Stimulated activated CD8-positive, alpha-beta memory T cell treated with anti-CD3 and anti-CD28 coated beads, Interleukin-15, amount 100 ng/mL, for 1 hour (primary cell): ENCODE measurements at regions not wholly inside any gene's neighbourhood (a gene's known extent, or its start where the extent isn't known, plus 50 kb on each side); places are given as distances from the start of the nearest gene placed in this dataset.
"Not testable (repeated sequence)": the region's sequence is repeated elsewhere in the genome, so short reads cannot be mapped to it uniquely, and the experiment has no call there.

Experiments
- DNase-seq: peaks from one replicate; pipeline ENCODE4 v3.0.0-alpha.2; 2020; ENCODE audit warnings: low read depth

DNA sequence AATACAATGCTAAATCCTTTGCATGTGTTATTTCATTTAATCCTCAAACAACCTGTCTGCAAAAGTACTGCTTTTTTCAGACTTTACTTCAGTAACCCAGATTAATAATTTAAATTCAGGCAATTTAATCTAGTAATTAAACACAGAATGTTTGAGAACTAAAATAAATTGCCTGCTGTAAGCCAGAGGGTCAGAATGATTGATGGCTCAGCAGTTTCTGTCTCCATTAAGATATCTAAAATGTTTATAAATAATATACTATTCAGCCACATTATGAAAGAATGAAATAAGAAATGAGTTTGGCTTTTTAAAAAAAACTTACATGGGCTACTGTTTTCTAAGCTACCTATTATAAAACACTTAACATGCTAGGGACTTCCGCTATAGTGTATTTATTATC is 846.0 kb downstream of the FAM181B start:
- DNase-seq, result no peak

DNA sequence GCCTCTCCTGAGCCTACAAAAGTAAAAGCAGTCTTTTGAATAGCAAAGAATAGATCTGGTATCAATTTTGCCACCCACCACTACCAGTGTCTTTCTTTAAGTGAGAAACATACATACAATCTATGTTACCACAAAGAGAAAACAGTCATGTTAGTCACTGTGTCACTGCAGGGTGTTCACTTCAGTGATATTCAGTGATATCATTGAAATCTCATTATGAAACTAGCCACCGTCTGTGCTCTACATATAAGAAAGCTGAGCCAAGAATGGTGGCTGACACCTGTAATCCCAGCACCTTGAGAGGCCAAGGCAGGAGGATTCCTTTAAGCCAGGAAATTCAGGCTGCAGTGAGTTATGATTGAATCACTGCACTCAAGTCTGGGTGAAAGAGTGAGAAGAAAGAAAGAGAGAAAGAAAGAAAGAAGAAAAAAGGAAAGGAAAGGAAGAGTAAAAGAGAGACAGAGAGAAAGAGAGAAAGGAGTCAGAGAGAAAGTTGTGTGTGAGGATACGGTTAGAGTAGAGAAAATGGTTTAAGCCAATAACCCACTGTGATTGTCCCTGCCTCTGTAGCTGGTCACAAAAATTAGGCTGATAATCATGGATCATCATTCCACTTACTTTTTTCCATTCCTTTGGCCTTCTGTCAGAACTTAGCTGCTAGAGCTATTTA is 847.1 kb downstream of the FAM181B start:
- no peak for DNase-seq

DNA sequence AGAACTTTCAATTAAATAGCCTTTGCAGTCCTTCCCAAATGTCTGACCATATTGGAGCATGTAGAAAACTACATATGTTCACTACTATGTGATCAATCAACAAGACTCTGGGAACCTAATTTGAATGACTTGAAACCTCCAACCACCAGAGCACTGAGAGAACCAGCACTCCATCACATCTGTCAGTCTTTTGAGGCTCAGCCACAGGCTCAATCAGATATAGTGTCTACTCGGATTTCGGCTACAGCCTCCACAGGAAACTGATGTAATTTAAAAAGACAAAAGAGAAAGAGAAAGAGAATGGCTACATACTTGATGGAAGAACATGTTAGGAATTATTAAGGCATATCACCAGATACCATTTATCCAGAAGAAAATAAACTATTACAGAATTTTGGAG is 859.0 kb downstream of the FAM181B start:
- no peak for DNase-seq

DNA sequence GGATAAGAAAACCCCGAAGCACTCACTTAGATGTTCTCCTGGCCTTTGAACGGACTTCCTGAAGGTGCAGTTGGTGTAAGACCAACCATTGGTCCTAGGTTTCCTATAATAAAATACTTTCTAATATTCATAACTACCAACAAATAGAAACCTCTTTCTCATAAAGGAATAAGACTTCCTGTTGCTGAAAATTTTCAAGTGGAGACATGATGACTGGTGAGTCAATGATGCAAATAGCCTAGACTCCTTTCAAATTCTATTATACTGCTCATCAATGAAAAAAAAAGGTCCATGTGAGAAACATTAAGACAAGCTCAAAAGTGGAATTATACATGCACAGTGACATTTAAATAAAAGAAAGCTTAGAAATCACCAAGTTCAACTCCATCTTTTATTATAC is 862.8 kb downstream of the FAM181B start:
- DNase-seq, result no peak

DNA sequence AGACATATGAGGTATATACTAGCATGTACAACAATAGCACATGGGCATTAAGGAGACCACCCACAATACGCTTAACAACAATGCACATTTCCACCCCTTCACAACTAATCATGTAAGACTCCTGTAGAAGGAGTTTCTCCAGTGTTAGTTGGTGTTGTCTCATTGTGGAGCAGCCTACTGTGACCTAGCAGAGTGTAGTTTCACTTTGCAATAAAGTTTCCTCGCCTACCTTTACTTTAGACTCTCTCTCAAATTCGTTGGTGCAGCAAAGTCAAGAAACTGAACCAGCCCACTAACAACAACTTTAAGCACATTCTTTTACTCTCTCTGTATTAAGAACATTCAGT is 863.6 kb downstream of the FAM181B start:
- DNase-seq, result no peak

DNA sequence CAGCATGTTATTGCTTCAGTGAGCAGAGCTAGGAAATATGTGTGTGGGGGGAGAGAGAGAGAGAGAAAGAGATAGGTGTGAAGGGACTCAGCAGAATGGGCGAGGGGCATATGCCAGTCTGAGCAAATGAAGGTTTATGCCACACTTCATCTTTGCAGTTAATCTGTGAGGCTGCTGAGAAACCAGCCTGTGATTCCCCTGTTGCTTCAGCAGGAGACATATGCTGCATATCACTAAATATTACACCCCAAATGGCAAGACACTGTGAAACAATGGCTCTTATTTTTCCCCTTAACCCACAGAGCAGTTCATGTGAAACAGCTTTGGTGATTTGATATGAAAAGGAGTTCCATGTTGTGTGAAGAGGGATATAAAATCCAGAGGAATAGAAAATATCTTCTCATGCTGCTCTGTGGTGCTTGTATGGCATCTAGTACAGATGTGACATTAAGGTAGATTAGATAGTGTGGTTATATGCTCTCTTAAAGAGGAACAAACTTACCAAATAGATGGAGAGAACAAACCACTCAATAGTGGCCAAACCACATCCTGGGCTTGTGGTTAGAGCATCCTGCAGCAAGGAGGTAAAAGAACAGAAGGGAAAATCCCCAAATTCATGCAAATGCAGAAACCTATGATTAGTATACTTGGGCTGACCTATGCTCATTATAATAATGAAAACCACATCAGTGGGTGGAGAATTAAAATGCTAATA is 864.2 kb downstream of the FAM181B start:
- peak; percentile 49 for DNase-seq

DNA sequence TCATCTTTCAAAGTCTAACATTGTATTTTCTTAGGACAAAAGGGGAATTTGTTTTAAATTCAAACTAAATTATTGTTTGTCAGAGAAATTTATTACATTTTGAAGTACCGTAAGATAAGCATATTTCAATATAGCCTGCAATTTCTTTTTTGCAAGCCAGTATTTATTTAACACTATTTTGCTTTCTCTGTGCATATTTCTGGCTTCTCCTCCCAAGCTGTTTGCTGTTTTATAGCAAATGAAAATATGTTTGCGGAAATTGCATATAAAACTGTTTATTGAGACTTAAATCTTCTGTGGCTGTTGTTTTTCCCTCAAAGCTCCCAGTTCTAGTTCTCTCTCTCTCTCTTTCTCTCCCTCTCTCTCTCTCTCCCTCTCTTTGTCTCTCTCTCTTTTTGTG is 866.8 kb downstream of the FAM181B start:
- DNase-seq, result no peak

DNA sequence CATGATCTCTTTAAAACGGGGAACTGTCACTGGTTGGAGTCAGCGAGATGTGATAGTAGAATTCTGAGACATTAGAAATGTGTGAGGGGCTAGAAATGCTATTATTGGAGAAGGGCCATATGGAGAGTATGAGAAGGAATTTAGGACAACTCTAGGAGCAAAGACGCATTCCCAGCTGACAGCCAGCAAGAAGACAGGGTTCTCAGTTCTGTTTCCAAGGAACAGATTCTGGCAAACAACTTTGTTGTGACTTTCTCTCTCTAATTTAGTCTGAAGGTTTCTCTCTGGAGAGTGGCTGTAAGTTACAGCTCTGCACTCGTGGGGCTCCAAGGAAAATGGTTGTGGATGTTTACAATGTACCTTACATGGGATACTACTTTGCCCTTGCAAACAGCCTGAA is 876.3 kb downstream of the FAM181B start:
- no peak for DNase-seq

DNA sequence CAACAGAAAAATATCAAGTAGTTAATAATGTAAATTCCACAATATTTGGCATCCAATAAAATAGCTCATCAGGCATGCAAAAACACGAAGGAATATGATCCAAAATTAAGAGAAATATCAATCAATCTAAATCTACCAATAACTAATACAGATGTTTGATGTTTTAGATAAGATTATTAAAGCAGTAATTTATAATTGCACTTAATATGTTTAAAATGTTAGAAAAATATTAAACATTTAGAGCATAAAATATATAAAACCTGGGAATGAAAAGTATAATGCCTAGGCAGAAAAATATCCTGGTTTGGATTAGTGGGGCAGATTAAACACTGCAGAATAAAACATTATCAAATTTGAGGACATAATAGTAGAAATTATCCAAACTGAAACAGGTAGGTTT is 879.9 kb downstream of the FAM181B start:
- no peak for DNase-seq

DNA sequence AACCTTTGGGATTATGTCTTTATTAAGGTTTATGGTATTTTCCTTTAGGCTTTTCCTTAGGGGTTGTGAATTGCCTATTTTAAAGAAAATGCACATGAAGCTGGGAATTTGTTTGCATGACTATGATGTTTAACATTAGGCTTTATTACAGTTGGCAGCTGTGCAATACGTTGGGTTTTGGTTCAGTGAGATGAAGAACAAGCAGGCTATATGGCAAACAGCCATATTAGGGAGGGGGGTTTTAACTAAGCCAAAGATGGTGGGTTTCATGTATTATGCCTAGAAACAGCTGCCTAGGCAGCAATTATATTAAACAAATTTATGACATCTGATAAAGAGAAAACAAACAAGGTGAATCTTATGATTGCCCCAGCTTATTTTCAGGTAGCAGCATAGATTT is 880.8 kb downstream of the FAM181B start:
- no peak for DNase-seq

DNA sequence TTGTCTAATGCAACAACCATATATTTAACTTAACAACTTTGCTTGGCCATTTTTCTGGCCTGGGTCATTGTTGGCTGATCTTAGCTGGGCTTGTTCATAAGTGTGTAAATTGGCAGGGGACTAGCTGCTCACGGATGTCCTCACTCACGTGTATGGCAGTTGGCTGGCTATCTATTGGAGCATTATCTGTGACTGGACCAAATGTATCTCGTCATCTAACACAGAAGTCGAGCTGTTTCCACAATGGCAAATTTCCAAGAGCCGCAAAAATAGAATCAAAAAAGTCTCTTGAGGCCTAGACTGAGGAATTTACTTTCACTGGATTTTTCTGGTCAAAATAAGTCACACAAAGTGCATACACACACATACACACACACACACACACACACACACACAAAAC is 893.3 kb downstream of the FAM181B start:
- no peak for DNase-seq

DNA sequence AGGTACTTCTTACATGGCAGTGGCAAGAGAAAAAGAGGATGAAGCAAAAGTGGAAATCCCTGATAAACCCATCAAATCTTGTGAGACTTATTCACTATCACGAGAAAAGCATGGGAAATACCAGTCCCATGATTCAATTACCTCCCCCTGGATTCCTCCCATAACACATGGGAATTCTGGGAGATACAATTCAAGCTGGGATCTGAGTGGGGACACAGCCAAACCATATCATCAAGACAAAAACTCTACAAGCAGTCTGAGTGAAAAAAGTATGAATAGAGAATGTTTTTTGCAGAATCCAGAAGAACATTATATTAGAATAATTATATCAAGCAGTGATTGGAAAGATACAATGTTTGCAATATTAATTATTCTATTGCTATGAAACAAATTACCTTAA is 893.7 kb downstream of the FAM181B start:
- DNase-seq, result no peak

DNA sequence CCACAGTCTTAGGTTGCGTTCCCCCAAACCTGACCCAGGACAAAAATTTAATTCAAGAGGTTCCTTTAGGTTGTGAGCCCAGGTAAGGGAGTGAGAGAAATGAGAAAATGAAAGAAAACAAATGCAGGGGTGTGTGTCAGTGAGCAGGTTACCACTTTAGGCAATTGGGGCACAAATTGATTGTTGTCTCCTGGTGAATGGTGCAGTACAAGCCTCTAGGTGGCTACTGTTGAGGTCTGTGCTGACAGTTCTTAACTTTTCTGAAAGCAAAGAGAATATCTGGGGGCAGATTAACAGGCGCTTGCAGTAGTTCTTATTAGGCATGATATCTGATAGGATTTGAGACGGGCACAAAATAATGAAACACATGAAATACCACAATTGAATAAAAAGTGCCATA is 894.6 kb downstream of the FAM181B start:
- no peak for DNase-seq

DNA sequence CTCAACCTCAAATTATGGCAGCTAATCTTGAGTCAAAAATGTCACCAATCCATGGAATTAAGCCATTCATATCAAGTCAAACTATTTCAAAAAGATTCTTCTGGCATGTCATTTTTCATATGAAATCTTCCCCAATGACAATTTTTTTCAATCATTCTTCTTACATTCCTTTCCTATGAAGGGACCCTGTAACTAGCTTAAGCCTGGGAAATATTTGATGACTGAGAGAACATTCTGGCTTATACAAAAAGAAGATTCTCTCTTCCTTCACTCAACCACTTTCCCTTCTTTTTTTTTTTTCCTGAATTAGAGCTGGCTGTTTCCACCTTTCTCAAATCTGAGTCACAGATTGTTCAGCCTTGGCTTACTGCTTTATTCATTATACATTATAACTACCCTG is 903.7 kb downstream of the FAM181B start:
- DNase-seq, result no peak

DNA sequence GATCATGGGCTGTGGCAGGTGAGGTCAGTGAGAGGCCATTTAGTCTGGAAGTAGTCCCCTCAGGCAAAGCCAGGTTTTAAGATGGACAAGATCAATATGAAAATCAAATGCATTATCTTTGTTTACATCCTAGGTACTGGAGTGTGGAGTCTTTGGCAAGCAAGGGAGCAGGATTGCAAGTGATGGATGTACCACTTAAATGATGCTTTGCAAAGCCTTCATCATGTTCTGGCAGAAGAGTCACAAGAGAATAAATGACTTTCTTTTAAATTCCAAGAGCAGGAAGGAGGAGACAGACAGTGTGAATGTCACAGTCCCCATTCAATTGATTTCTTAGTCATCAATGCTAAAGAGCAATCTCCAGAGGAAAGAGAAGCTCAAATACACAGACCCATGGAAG is 908.3 kb downstream of the FAM181B start:
- DNase-seq, result no peak

DNA sequence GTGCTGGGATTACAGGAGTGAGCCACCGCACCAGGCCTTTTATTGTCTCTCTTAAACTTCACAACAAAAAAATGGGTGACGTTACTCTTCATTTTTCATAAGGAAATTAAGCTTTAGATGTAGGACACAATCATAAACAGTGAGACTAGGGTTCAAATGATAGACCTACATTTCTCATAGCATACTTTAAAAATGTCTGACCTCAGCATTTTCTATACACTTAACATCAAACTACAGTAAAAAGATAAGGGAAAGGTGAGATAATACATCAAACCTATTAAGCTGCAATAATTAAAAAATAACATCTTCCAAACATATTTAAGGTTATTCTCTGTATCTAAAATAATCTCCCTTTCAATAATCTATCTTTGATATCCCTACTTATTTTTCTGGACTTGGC is 914.2 kb downstream of the FAM181B start:
- DNase-seq, result no peak

DNA sequence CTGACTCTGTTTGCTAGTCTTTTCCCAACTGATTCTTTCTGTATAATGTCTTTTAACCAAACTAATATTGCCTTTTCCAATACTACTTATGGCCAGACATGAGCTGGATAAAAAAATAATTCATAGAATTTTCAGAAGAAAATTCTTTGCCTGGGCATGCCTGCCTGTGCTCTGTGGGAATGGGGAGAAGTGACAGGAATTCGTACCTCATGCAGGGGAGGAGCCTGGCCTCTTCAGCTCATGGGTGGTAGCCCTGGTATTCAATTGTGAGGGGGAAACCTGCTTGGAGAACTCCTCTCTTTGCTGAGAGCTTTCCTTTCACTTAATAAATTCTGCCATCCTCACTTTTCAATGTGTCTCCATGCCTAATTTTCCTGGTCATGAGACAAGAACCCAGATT is 928.8 kb downstream of the FAM181B start:
- DNase-seq, result no peak

DNA sequence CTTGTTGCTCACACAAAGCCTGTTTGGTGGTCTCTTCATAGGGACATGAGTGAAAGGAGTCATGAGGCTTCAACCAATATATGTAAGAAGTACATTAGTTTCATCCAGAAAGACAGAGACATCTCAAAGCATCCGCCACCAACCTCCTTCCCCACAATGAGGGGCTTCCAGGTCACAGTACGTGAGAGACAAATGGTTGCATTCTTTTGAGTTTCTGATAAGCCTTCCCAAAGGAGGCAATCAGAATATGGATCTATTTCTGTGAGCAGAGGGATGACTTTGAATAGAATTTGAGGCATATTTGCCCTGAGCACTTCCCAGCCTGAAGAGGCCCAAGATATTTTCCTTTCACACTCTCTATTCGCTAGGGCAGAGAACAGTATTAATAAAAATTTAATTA is 931.1 kb downstream of the FAM181B start:
- DNase-seq, result no peak

DNA sequence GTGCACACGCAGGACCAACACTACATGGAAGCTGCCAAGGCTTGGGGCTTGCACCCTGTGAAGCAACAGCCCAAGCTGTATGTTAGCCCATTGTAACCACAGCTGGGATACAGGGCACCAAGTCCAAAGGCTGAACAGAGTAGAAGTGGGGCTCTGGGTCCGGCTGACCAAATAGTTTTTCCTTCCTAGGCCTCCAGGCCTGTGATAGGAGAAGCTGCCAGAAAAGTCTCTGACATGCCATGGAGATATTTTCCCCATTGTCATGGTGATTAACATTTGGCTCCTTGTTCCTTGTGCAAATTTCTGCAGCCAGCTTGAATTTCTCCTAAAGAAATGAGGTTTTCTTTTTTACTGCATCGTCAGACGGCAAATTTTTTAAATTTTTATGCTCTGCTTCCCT is 941.2 kb downstream of the FAM181B start:
- DNase-seq, result no peak

DNA sequence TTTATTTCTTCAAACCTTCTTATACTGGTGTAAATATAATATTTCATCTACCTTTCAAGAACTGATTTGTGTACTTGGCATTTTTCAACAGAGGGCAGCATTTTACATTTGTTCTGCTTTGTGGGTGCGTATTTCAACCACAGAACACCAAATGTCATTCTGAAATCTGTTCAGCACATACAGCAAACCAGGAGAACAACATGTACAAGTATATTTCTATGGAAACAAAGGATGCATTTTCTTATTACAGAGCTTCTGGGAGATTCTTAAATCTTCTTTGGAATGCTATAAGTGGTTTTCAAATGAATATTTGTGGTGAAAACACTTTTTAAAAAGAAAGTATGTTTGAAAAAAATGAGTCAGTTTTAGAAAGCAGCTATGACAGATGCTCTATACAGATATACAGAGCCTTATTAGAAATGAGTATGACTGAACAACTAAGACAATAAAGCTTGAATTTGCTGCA is 946.0 kb downstream of the FAM181B start:
- DNase-seq, result no peak

DNA sequence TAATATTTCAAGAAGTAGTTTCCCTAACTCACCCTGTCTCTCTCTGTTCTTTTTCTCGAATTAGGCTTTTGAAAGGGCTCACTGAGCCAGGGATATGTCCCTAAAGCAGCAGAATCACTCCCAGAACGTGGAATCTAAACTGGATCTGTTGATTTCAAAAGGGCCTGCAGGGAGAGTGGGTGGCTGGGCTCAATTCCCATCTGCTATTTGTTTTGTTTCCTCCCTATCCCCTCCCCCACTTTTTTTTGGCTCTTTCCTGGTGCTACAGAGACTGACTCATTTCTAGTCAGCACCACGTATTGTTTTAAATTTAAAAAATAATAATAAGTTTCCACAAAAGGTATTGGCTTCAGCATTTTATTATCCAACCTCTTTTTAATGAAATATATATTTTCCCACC is 961.5 kb downstream of the FAM181B start:
- no peak for DNase-seq

DNA sequence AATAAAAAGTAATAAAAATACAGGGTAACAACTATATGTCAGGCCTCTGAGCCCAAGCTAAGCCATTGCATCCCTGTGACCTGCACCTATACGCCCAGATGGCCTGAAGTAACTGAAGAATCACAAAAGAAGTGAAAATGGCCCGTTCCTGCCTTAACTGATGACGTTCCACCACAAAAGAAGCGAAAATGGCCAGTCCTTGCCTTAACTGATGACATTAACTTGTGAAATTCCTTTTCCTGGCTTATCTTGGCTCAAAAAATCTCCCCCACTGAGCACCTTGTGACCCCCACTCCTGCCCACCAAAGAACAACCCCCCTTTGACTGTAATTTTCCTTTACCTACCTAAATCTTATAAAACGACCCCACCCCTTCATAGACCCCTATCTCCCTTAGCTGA is 963.8 kb downstream of the FAM181B start:
- not testable (repeated sequence) for DNase-seq

DNA sequence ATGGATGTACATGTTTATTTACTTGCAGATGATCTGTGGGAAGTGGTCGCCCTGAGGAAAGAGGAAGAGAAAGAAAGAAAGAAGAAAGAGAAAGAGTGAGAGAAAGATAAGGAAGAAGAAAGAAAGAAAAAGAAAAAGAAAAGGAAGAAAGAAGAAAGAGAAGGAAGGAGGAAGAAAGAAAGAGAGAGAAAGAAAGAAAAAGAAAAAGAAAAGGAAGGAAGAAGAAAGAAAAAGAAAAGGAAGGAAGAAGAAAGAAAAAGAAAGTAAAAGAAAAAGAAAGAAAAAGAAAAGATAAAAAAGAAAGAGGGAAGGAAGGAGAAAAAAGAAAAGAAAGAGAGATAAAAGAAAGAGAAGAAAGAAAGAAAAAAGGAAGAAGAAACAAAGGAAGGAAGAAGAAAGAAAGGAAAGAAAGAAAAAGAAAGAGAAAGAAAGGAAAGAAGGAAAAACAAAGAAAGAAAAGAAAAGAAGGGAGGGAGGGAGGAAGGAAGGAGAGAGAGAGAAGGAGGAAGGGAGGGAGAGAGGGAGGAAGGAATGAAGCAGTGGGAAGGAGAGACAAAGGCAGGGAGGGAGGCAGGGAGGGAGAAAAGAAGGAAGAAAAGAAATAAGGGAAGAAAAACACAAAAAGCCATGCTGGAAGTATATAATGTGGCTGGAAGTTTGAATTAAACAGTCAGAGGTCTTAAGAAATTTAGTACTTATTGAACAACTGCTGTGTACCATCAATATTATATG is 976.6 kb downstream of the FAM181B start:
- DNase-seq, result no peak
